SK-N-SH (cell line): ENCODE measurements at regions not wholly inside any gene's neighbourhood (a gene's known extent, or its start where the extent isn't known, plus 50 kb on each side); places are given as distances from the start of the nearest gene placed in this dataset.

Source experiments
- CHD2 ChIP-seq: fragments of 150-350 bp; IDR thresholded peaks from 2 replicates; pipeline ENCODE4 v1.6.1; 2018; ENCODE audit warnings: low read length; ENCODE audit not compliant: partially characterized antibody
- FOSL2 ChIP-seq: IDR thresholded peaks from 2 replicates; pipeline ENCODE4 v1.4.0; 2012; ENCODE audit warnings: low read depth, mild to moderate bottlenecking, moderate library complexity, borderline replicate concordance
- FOXM1 ChIP-seq: IDR thresholded peaks from 2 replicates; pipeline ENCODE4 v1.4.0; 2012; ENCODE audit warnings: low read depth, mild to moderate bottlenecking
- GABPA ChIP-seq: IDR thresholded peaks from 2 replicates; pipeline ENCODE4 v1.4.0; 2012; ENCODE audit warnings: low read depth, mild to moderate bottlenecking
- RAD21 ChIP-seq: IDR thresholded peaks from 2 replicates; pipeline ENCODE4 v1.6.1; 2012; ENCODE audit warnings: mild to moderate bottlenecking, low read length
- RCOR1 ChIP-seq: fragments of 150-350 bp; IDR thresholded peaks from 2 replicates; pipeline ENCODE4 v1.6.1; 2017; ENCODE audit warnings: antibody characterized with exemption, low read length
- SMC3 ChIP-seq: IDR thresholded peaks from 2 replicates; pipeline ENCODE4 v1.6.1; 2012; ENCODE audit warnings: low read depth, low read length, improper control_type of control experiment
- TAF1 ChIP-seq: IDR thresholded peaks from 2 replicates; pipeline ENCODE4 v1.6.1; 2012; ENCODE audit warnings: low read depth, mild to moderate bottlenecking, low read length, moderate library complexity, borderline replicate concordance
- TCF12 ChIP-seq: IDR thresholded peaks from 2 replicates; pipeline ENCODE4 v1.4.0; 2012
- TEAD4 ChIP-seq: IDR thresholded peaks from 2 replicates; pipeline ENCODE4 v1.4.0; 2012; ENCODE audit warnings: mild to moderate bottlenecking, borderline replicate concordance; ENCODE audit not compliant: insufficient read depth
- TF ChIP-seq, protein P1 (sequence below): fragments of 200-600 bp; sonication (generic); IDR thresholded peaks from 2 replicates; pipeline ENCODE4 v1.6.1; 2017; ENCODE audit warnings: antibody characterized with exemption, mild to moderate bottlenecking, moderate library complexity
- TF ChIP-seq, protein P2 (sequence below): IDR thresholded peaks from 2 replicates; pipeline ENCODE4 v1.4.0; 2012; ENCODE audit warnings: low read depth
- TF ChIP-seq, protein P3 (sequence below): fragments of 150-350 bp; IDR thresholded peaks from 2 replicates; pipeline ENCODE4 v1.6.1; 2017; ENCODE audit warnings: antibody characterized with exemption, low read length, low read depth, borderline replicate concordance
- TF ChIP-seq, protein P4 (sequence below): IDR thresholded peaks from 2 replicates; pipeline ENCODE4 v1.6.1; 2012; ENCODE audit warnings: mild to moderate bottlenecking, low read depth, low read length, moderate library complexity

DNA sequence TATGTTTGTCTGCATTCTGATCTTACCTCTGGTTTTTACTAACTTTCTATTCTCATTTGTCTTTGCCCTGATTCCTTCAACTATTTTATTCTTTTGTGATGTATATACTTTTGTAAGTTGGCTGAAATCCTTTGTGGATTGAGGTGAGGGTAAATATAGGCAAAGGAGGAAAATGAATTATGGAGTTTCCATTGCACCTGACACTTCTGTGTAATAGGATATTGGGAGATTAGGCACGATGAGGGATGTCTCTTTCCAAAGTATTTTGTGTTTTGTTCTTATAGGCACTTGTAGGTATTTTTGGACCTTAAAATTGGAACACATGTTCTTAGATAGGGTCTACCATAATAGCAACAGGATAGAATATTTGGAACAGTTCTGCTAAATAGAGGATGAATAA is 76.4 kb downstream of the HRH4 start:
- TF ChIP-seq, protein P1, sequence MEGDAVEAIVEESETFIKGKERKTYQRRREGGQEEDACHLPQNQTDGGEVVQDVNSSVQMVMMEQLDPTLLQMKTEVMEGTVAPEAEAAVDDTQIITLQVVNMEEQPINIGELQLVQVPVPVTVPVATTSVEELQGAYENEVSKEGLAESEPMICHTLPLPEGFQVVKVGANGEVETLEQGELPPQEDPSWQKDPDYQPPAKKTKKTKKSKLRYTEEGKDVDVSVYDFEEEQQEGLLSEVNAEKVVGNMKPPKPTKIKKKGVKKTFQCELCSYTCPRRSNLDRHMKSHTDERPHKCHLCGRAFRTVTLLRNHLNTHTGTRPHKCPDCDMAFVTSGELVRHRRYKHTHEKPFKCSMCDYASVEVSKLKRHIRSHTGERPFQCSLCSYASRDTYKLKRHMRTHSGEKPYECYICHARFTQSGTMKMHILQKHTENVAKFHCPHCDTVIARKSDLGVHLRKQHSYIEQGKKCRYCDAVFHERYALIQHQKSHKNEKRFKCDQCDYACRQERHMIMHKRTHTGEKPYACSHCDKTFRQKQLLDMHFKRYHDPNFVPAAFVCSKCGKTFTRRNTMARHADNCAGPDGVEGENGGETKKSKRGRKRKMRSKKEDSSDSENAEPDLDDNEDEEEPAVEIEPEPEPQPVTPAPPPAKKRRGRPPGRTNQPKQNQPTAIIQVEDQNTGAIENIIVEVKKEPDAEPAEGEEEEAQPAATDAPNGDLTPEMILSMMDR, result no peak
- no peak for TF ChIP-seq TEAD4
- TF ChIP-seq FOSL2, result no peak
- TF ChIP-seq, protein P2, sequence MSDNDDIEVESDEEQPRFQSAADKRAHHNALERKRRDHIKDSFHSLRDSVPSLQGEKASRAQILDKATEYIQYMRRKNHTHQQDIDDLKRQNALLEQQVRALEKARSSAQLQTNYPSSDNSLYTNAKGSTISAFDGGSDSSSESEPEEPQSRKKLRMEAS, result no peak
- TF ChIP-seq TAF1, result no peak
- TF ChIP-seq GABPA, result no peak
- TF ChIP-seq SMC3, result no peak
- TF ChIP-seq, protein P3, sequence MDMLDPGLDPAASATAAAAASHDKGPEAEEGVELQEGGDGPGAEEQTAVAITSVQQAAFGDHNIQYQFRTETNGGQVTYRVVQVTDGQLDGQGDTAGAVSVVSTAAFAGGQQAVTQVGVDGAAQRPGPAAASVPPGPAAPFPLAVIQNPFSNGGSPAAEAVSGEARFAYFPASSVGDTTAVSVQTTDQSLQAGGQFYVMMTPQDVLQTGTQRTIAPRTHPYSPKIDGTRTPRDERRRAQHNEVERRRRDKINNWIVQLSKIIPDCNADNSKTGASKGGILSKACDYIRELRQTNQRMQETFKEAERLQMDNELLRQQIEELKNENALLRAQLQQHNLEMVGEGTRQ, result no peak
- TF ChIP-seq CHD2, result no peak
- TF ChIP-seq RAD21, result no peak
- no peak for TF ChIP-seq TCF12
- TF ChIP-seq, protein P4, sequence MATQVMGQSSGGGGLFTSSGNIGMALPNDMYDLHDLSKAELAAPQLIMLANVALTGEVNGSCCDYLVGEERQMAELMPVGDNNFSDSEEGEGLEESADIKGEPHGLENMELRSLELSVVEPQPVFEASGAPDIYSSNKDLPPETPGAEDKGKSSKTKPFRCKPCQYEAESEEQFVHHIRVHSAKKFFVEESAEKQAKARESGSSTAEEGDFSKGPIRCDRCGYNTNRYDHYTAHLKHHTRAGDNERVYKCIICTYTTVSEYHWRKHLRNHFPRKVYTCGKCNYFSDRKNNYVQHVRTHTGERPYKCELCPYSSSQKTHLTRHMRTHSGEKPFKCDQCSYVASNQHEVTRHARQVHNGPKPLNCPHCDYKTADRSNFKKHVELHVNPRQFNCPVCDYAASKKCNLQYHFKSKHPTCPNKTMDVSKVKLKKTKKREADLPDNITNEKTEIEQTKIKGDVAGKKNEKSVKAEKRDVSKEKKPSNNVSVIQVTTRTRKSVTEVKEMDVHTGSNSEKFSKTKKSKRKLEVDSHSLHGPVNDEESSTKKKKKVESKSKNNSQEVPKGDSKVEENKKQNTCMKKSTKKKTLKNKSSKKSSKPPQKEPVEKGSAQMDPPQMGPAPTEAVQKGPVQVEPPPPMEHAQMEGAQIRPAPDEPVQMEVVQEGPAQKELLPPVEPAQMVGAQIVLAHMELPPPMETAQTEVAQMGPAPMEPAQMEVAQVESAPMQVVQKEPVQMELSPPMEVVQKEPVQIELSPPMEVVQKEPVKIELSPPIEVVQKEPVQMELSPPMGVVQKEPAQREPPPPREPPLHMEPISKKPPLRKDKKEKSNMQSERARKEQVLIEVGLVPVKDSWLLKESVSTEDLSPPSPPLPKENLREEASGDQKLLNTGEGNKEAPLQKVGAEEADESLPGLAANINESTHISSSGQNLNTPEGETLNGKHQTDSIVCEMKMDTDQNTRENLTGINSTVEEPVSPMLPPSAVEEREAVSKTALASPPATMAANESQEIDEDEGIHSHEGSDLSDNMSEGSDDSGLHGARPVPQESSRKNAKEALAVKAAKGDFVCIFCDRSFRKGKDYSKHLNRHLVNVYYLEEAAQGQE, result no peak
- TF ChIP-seq RCOR1, result no peak
- no peak for TF ChIP-seq FOXM1
